ENCODE measurements at regions not wholly inside any gene's neighbourhood (a gene's known extent, or its start where the extent isn't known, plus 50 kb on each side); places are given as distances from the start of the nearest gene placed in this dataset.
"Not testable (repeated sequence)": the region's sequence is repeated elsewhere in the genome, so short reads cannot be mapped to it uniquely, and the experiment has no call there.

GRCh38 chr6:5833120-5833519 is 173.6 kb downstream of the NRN1 start:
- no peak overlapping the region for H4K5ac ChIP-seq (ENCODE audit: low read length)
- no peaks in the 10 kb centered on the region for H3K27me3 ChIP-seq (ENCODE audit: insufficient read depth, low read length, poor library complexity)
- no peak overlapping the region for H2AK5ac ChIP-seq (ENCODE audit: low read length)
- no peaks in the 10 kb centered on the region for H3K4me1 ChIP-seq (ENCODE audit: control insufficient read depth, low read depth, low read length)
- no peak overlapping the region for H4K8ac ChIP-seq (ENCODE audit: low read depth, low read length)
- WGBS (ENCODE audit: extremely low coverage, insufficient coverage, low lambda C conversion rate) = no CpG with 5 or more reads among the region's 3 CpGs
- H3K56ac ChIP-seq (ENCODE audit: low read length) = no peak overlapping the region
- no peak overlapping the region for H3K4me3 ChIP-seq (ENCODE audit: low read length)
- no peak overlapping the region for H3K18ac ChIP-seq (ENCODE audit: low read length)
- no peaks in the 10 kb centered on the region for H3K79me2 ChIP-seq (ENCODE audit: control insufficient read depth, insufficient read depth, low read length)
- no peaks in the 10 kb centered on the region for H3K79me1 ChIP-seq (ENCODE audit: low read length)
- H3K23ac ChIP-seq (ENCODE audit: low read length) = no peak overlapping the region
- no peak overlapping the region for H3K27ac ChIP-seq (ENCODE audit: low read depth, low read length)
- H3K4me2 ChIP-seq (ENCODE audit: low read length) = no peak overlapping the region
- H2BK5ac ChIP-seq (ENCODE audit: low read length) = no peak overlapping the region
- H3K9ac ChIP-seq (ENCODE audit: low read length) = no peak overlapping the region
- DNase-seq = no peak
- no peaks in the 10 kb centered on the region for H3K36me3 ChIP-seq (ENCODE audit: control insufficient read depth, insufficient read depth, low read length)
- no peak overlapping the region for H2BK15ac ChIP-seq (replicated peaks; ENCODE audit: low read depth)
- no peak overlapping the region for H3K4ac ChIP-seq (ENCODE audit: low read depth, low read length)
- no peak overlapping the region for H2BK120ac ChIP-seq (ENCODE audit: low read depth, low read length)

- no peak overlapping the region for H3K23ac ChIP-seq (ENCODE audit: low read length)
- no peak overlapping the region for H2BK5ac ChIP-seq (ENCODE audit: low read length)
- H3K56ac ChIP-seq (ENCODE audit: low read length) = no peak overlapping the region
- H3K79me2 ChIP-seq (ENCODE audit: control insufficient read depth, insufficient read depth, low read length) = no peaks in the 10 kb centered on the region
- WGBS (ENCODE audit: extremely low coverage, insufficient coverage, low lambda C conversion rate) = no CpG with 5 or more reads among the region's 3 CpGs
- H3K4me3 ChIP-seq (ENCODE audit: low read length) = no peak overlapping the region
- H2BK120ac ChIP-seq (ENCODE audit: low read depth, low read length) = no peak overlapping the region
- no peak overlapping the region for H3K4me2 ChIP-seq (ENCODE audit: low read length)
- DNase-seq = no peak
- no peaks in the 10 kb centered on the region for H3K36me3 ChIP-seq (ENCODE audit: control insufficient read depth, insufficient read depth, low read length)
- no peak overlapping the region for H3K27ac ChIP-seq (ENCODE audit: low read depth, low read length)
- no peak overlapping the region for H4K8ac ChIP-seq (ENCODE audit: low read depth, low read length)
- no peaks in the 10 kb centered on the region for H3K79me1 ChIP-seq (ENCODE audit: low read length)
- no peak overlapping the region for H4K5ac ChIP-seq (ENCODE audit: low read length)
- no peaks in the 10 kb centered on the region for H3K4me1 ChIP-seq (ENCODE audit: control insufficient read depth, low read depth, low read length)
- H2BK15ac ChIP-seq (replicated peaks; ENCODE audit: low read depth) = no peak overlapping the region
- H2AK5ac ChIP-seq (ENCODE audit: low read length) = no peak overlapping the region
- H3K18ac ChIP-seq (ENCODE audit: low read length) = no peak overlapping the region
- no peaks in the 10 kb centered on the region for H3K27me3 ChIP-seq (ENCODE audit: insufficient read depth, low read length, poor library complexity)
- H3K4ac ChIP-seq (ENCODE audit: low read depth, low read length) = no peak overlapping the region
- no peak overlapping the region for H3K9ac ChIP-seq (ENCODE audit: low read length)
These were observed 174.1 kb downstream of the NRN1 start for GRCh38 chr6:5832668-5833067.

- not testable (repeated sequence) for H2BK15ac ChIP-seq (replicated peaks; ENCODE audit: low read depth); H3K27me3 ChIP-seq (ENCODE audit: insufficient read depth, low read length, poor library complexity); H3K56ac ChIP-seq (ENCODE audit: low read length); H2AK5ac ChIP-seq (ENCODE audit: low read length); H3K4me2 ChIP-seq (ENCODE audit: low read length); H4K8ac ChIP-seq (ENCODE audit: low read depth, low read length); H3K18ac ChIP-seq (ENCODE audit: low read length); H3K4ac ChIP-seq (ENCODE audit: low read depth, low read length); H3K36me3 ChIP-seq (ENCODE audit: control insufficient read depth, insufficient read depth, low read length); H4K5ac ChIP-seq (ENCODE audit: low read length); H2BK120ac ChIP-seq (ENCODE audit: low read depth, low read length); H3K4me3 ChIP-seq (ENCODE audit: low read length); H3K79me1 ChIP-seq (ENCODE audit: low read length); H3K27ac ChIP-seq (ENCODE audit: low read depth, low read length); H3K9ac ChIP-seq (ENCODE audit: low read length); DNase-seq; H3K23ac ChIP-seq (ENCODE audit: low read length); H2BK5ac ChIP-seq (ENCODE audit: low read length); H3K79me2 ChIP-seq (ENCODE audit: control insufficient read depth, insufficient read depth, low read length); H3K4me1 ChIP-seq (ENCODE audit: control insufficient read depth, low read depth, low read length)
- WGBS (ENCODE audit: extremely low coverage, insufficient coverage, low lambda C conversion rate) = no CpG with 5 or more reads among the region's 8 CpGs
These were observed 175.4 kb downstream of the NRN1 start for GRCh38 chr6:5831219-5831862.

GRCh38 chr6:5828296-5828695 is 178.4 kb downstream of the NRN1 start:
- H3K79me1 ChIP-seq (ENCODE audit: low read length) = no peaks in the 10 kb centered on the region
- no peak overlapping the region for H3K23ac ChIP-seq (ENCODE audit: low read length)
- no peak overlapping the region for H4K5ac ChIP-seq (ENCODE audit: low read length)
- H3K27me3 ChIP-seq (ENCODE audit: insufficient read depth, low read length, poor library complexity) = no peaks in the 10 kb centered on the region
- no peak overlapping the region for H3K9ac ChIP-seq (ENCODE audit: low read length)
- H3K79me2 ChIP-seq (ENCODE audit: control insufficient read depth, insufficient read depth, low read length) = no peaks in the 10 kb centered on the region
- no peak overlapping the region for H3K18ac ChIP-seq (ENCODE audit: low read length)
- no peak overlapping the region for H2BK15ac ChIP-seq (replicated peaks; ENCODE audit: low read depth)
- H3K36me3 ChIP-seq (ENCODE audit: control insufficient read depth, insufficient read depth, low read length) = no peaks in the 10 kb centered on the region
- H2BK5ac ChIP-seq (ENCODE audit: low read length) = no peak overlapping the region
- no peak overlapping the region for H3K4ac ChIP-seq (ENCODE audit: low read depth, low read length)
- no peak overlapping the region for H3K56ac ChIP-seq (ENCODE audit: low read length)
- H2BK120ac ChIP-seq (ENCODE audit: low read depth, low read length) = no peak overlapping the region
- no peak overlapping the region for H3K4me2 ChIP-seq (ENCODE audit: low read length)
- H4K8ac ChIP-seq (ENCODE audit: low read depth, low read length) = no peak overlapping the region
- no peak overlapping the region for H3K27ac ChIP-seq (ENCODE audit: low read depth, low read length)
- H3K4me1 ChIP-seq (ENCODE audit: control insufficient read depth, low read depth, low read length) = no peaks in the 10 kb centered on the region
- WGBS (ENCODE audit: extremely low coverage, insufficient coverage, low lambda C conversion rate) = no CpG with 5 or more reads among the region's 11 CpGs
- no peak for DNase-seq
- H2AK5ac ChIP-seq (ENCODE audit: low read length) = no peak overlapping the region
- H3K4me3 ChIP-seq (ENCODE audit: low read length) = no peak overlapping the region

- H3K18ac ChIP-seq (ENCODE audit: low read length) = no peak overlapping the region
- no peak overlapping the region for H2BK5ac ChIP-seq (ENCODE audit: low read length)
- no peak overlapping the region for H2AK5ac ChIP-seq (ENCODE audit: low read length)
- no peak overlapping the region for H4K8ac ChIP-seq (ENCODE audit: low read depth, low read length)
- H3K23ac ChIP-seq (ENCODE audit: low read length) = no peak overlapping the region
- no peaks in the 10 kb centered on the region for H3K79me2 ChIP-seq (ENCODE audit: control insufficient read depth, insufficient read depth, low read length)
- no peak overlapping the region for H3K27ac ChIP-seq (ENCODE audit: low read depth, low read length)
- H4K5ac ChIP-seq (ENCODE audit: low read length) = no peak overlapping the region
- H3K36me3 ChIP-seq (ENCODE audit: control insufficient read depth, insufficient read depth, low read length) = no peaks in the 10 kb centered on the region
- H3K27me3 ChIP-seq (ENCODE audit: insufficient read depth, low read length, poor library complexity) = no peaks in the 10 kb centered on the region
- no peak overlapping the region for H3K56ac ChIP-seq (ENCODE audit: low read length)
- no peak overlapping the region for H3K9ac ChIP-seq (ENCODE audit: low read length)
- H3K4me1 ChIP-seq (ENCODE audit: control insufficient read depth, low read depth, low read length) = no peaks in the 10 kb centered on the region
- no peak overlapping the region for H3K4me2 ChIP-seq (ENCODE audit: low read length)
- no peak overlapping the region for H3K4me3 ChIP-seq (ENCODE audit: low read length)
- no peak overlapping the region for H2BK15ac ChIP-seq (replicated peaks; ENCODE audit: low read depth)
- H2BK120ac ChIP-seq (ENCODE audit: low read depth, low read length) = no peak overlapping the region
- no peak for DNase-seq
- WGBS (ENCODE audit: extremely low coverage, insufficient coverage, low lambda C conversion rate) = no CpG with 5 or more reads among the region's 14 CpGs
- H3K79me1 ChIP-seq (ENCODE audit: low read length) = no peaks in the 10 kb centered on the region
- no peak overlapping the region for H3K4ac ChIP-seq (ENCODE audit: low read depth, low read length)
These were observed 179.4 kb downstream of the NRN1 start for GRCh38 chr6:5827056-5827904.

Measured in mesendoderm (in vitro differentiated cells).